CD4-positive, alpha-beta memory T cell (primary cell): ENCODE measurements at regions not wholly inside any gene's neighbourhood (a gene's known extent, or its start where the extent isn't known, plus 50 kb on each side); places are given as distances from the start of the nearest gene placed in this dataset.
"Not testable (repeated sequence)": the region's sequence is repeated elsewhere in the genome, so short reads cannot be mapped to it uniquely, and the experiment has no call there.

Experiments used
- CTCF ChIA-PET: fragments of 350-600 bp; sonication (Branson Sonifier 250); formaldehyde crosslinking; loops from one replicate; lab custom pipeline; 2021; ENCODE audit warnings: inconsistent platforms; ENCODE audit not compliant: partially characterized antibody; lab: Charles Lee
- POLR2A ChIA-PET: fragments of 350-600 bp; sonication (Branson Sonifier 250); formaldehyde crosslinking; loops from one replicate; lab custom pipeline; 2021; ENCODE audit not compliant: partially characterized antibody; lab: Charles Lee
- DNase-seq, 5 donors: peaks; one replicate each; pipeline versions ENCODE4 v3.0.0 to v3.0.0-alpha.2; 2020 to 2022; ENCODE audit warnings: mixed read lengths in 1 of 5
- H3K27ac ChIP-seq: one replicate; pipeline ENCODE4 v1.7.0; 2013; ENCODE audit warnings: low read depth, low read length
- H3K27me3 ChIP-seq: 2 replicates; pipeline ENCODE4 v1.7.0; 2013; ENCODE audit warnings: mild to moderate bottlenecking, low read length, moderate library complexity; ENCODE audit not compliant: insufficient read depth
- H3K36me3 ChIP-seq: 2 replicates; pipeline ENCODE4 v1.7.0; 2013; ENCODE audit warnings: mild to moderate bottlenecking, low read length, moderate library complexity; ENCODE audit not compliant: insufficient read depth
- H3K4me1 ChIP-seq: 2 replicates; pipeline ENCODE4 v1.7.0; 2013; ENCODE audit warnings: mild to moderate bottlenecking, low read length, moderate library complexity; ENCODE audit not compliant: insufficient read depth
- H3K4me3 ChIP-seq, 2 donors: one replicate each; pipeline ENCODE4 v1.7.0; 2013; ENCODE audit warnings: low read length in 2 of 2, mild to moderate bottlenecking in 1 of 2
- H3K9me3 ChIP-seq, 2 donors: one replicate each; pipeline ENCODE4 v1.7.0; 2013; ENCODE audit warnings: low read length in 2 of 2, control low read depth in 1 of 2; ENCODE audit not compliant: control insufficient read depth in 1 of 2
- H3K27ac Mint-ChIP-seq, 7 donors: one replicate each; pipeline ENCODE4 v1.8.0; 2020 to 2021; ENCODE audit warnings: mixed read lengths in 7 of 7, mild to moderate bottlenecking in 6 of 7, inconsistent platforms in 3 of 7, moderate library complexity in 3 of 7
- H3K27me3 Mint-ChIP-seq, 2 donors: one replicate each; pipeline ENCODE4 v1.8.0; 2020 to 2021; ENCODE audit warnings: mixed read lengths in 2 of 2
- H3K36me3 Mint-ChIP-seq, 2 donors: one replicate each; pipeline ENCODE4 v1.8.0; 2020 to 2021; ENCODE audit warnings: mixed read lengths in 2 of 2, inconsistent platforms in 1 of 2, mild to moderate bottlenecking in 1 of 2
- H3K4me1 Mint-ChIP-seq, 4 donors: one replicate each; pipeline ENCODE4 v1.8.0; 2020 to 2021; ENCODE audit warnings: mixed read lengths in 4 of 4, mild to moderate bottlenecking in 1 of 4
- H3K4me3 Mint-ChIP-seq, 8 donors: one replicate each; pipeline ENCODE4 v1.8.0; 2020 to 2021; ENCODE audit warnings: mixed read lengths in 8 of 8, mild to moderate bottlenecking in 7 of 8, moderate library complexity in 6 of 8, inconsistent platforms in 3 of 8
- H3K9me3 Mint-ChIP-seq, 8 donors: one replicate each; pipeline ENCODE4 v1.8.0; 2020 to 2021; ENCODE audit warnings: mixed read lengths in 8 of 8, mild to moderate bottlenecking in 5 of 8, inconsistent platforms in 3 of 8, moderate library complexity in 1 of 8
- intact Hi-C: fragments of 100-400 bp; cut with micrococcal nuclease; formaldehyde crosslinking; loops from one replicate; pipeline ENCODE4 v1.15.1; 2023

GRCh38 chr4:3631544-3632266 lies 99.5 kb upstream of the LRPAP1 start:
- peak overlapping the region in 1 of 7 donors; percentile 13 for H3K27ac Mint-ChIP-seq
- H3K27ac ChIP-seq, CTCF ChIA-PET, H3K9me3 ChIP-seq, H3K9me3 Mint-ChIP-seq, H3K27me3 ChIP-seq, H3K4me3 ChIP-seq, H3K36me3 ChIP-seq, H3K36me3 Mint-ChIP-seq, intact Hi-C loops, POLR2A ChIA-PET, DNase-seq, H3K27me3 Mint-ChIP-seq, H3K4me1 Mint-ChIP-seq, H3K4me1 ChIP-seq, H3K4me3 Mint-ChIP-seq: not testable (repeated sequence)

GRCh38 chr4:3630598-3631543 lies 98.6 kb upstream of the LRPAP1 start:
- intact Hi-C loops, result no loop called here
- no peaks in the 10 kb centered on the region for H3K27me3 ChIP-seq
- no peak for DNase-seq

GRCh38 chr4:3630136-3630597 lies 97.9 kb upstream of the LRPAP1 start:
- H3K36me3 ChIP-seq, result no peaks in the 10 kb centered on the region

More at GRCh38 chr4:3630598-3631543, 98.6 kb upstream of the LRPAP1 start:
- Mint-ChIP-seq H3K27me3 (peaks cover 3 to 6% of the 10 kb centered on the region in 2 donors), H3K9me3 (peaks cover 0 to 4% (median 0%) of the 10 kb centered on the region in 8 donors), H3K36me3 (no peaks in the 10 kb centered on the region), H3K27ac (no peak overlapping the region), H3K4me1 (no peaks in the 10 kb centered on the region), H3K4me3 (no peak overlapping the region)
- Histone ChIP-seq H3K4me3 (no peak overlapping the region), H3K4me1 (no peaks in the 10 kb centered on the region), H3K36me3 (no peaks in the 10 kb centered on the region), H3K9me3 (no peaks in the 10 kb centered on the region), H3K27ac (no peak overlapping the region)
- ChIA-PET CTCF (no interaction called here), POLR2A (no interaction called here)

GRCh38 chr4:3629665-3630064 lies 97.4 kb upstream of the LRPAP1 start:
- CTCF ChIA-PET, result no interaction called here
- H3K36me3 Mint-ChIP-seq, result no peaks in the 10 kb centered on the region

More at GRCh38 chr4:3630136-3630597, 97.9 kb upstream of the LRPAP1 start:
- Mint-ChIP-seq H3K4me1 (no peaks in the 10 kb centered on the region), H3K4me3 (no peak overlapping the region), H3K27me3 (peaks cover 6 to 9% of the 10 kb centered on the region in 2 donors), H3K27ac (no peak overlapping the region), H3K9me3 (peaks cover 0 to 4% (median 0%) of the 10 kb centered on the region in 8 donors), H3K36me3 (no peaks in the 10 kb centered on the region)
- Histone ChIP-seq H3K27me3 (no peaks in the 10 kb centered on the region), H3K4me1 (no peaks in the 10 kb centered on the region), H3K27ac (no peak overlapping the region), H3K4me3 (no peak overlapping the region), H3K9me3 (no peaks in the 10 kb centered on the region)
- DNase-seq, result no peak
- ChIA-PET CTCF (no interaction called here), POLR2A (no interaction called here)
- intact Hi-C loops, result no loop called here

GRCh38 chr4:3629176-3629575 lies 97.0 kb upstream of the LRPAP1 start:
- H3K36me3 Mint-ChIP-seq, H3K4me3 Mint-ChIP-seq, H3K4me1 ChIP-seq, H3K27ac Mint-ChIP-seq, CTCF ChIA-PET, H3K27ac ChIP-seq, H3K9me3 Mint-ChIP-seq, H3K4me3 ChIP-seq, H3K4me1 Mint-ChIP-seq, H3K36me3 ChIP-seq, POLR2A ChIA-PET, H3K9me3 ChIP-seq, intact Hi-C loops, H3K27me3 ChIP-seq: not testable (repeated sequence)
- H3K27me3 Mint-ChIP-seq, result peaks cover 9 to 14% of the 10 kb centered on the region in 2 donors
- DNase-seq, result peak in 1 of 5 donors; percentile 33

More at GRCh38 chr4:3629665-3630064, 97.4 kb upstream of the LRPAP1 start:
- Mint-ChIP-seq H3K9me3 (peaks cover 0 to 4% (median 0%) of the 10 kb centered on the region in 8 donors), H3K27me3 (peaks cover 9 to 14% of the 10 kb centered on the region in 2 donors), H3K4me3 (no peak overlapping the region), H3K27ac (no peak overlapping the region), H3K4me1 (no peaks in the 10 kb centered on the region)
- H3K27ac ChIP-seq, result no peak overlapping the region
- H3K9me3 ChIP-seq, result no peaks in the 10 kb centered on the region
- no peak overlapping the region for H3K4me3 ChIP-seq
- no peaks in the 10 kb centered on the region for H3K27me3 ChIP-seq
- no peaks in the 10 kb centered on the region for H3K36me3 ChIP-seq
- peak in 1 of 5 donors; percentile 7 for DNase-seq
- H3K4me1 ChIP-seq, result no peaks in the 10 kb centered on the region
- POLR2A ChIA-PET, result no interaction called here
- intact Hi-C loops, result no loop called here

GRCh38 chr4:3628868-3629175 lies 96.6 kb upstream of the LRPAP1 start:
- no peak overlapping the region for H3K4me3 ChIP-seq
- H3K36me3 Mint-ChIP-seq, result no peaks in the 10 kb centered on the region
- H3K27ac Mint-ChIP-seq, result no peak overlapping the region
- intact Hi-C loops, result no loop called here
- H3K9me3 Mint-ChIP-seq, result peaks cover 0 to 4% (median 0%) of the 10 kb centered on the region in 8 donors
- H3K36me3 ChIP-seq, result no peaks in the 10 kb centered on the region
- peak in 1 of 5 donors; percentile 0 for DNase-seq
- no peaks in the 10 kb centered on the region for H3K9me3 ChIP-seq
- H3K4me1 ChIP-seq, result no peaks in the 10 kb centered on the region
- no peaks in the 10 kb centered on the region for H3K27me3 ChIP-seq
- CTCF ChIA-PET, result no interaction called here
- POLR2A ChIA-PET, result no interaction called here
- H3K4me1 Mint-ChIP-seq, result no peaks in the 10 kb centered on the region
- H3K27ac ChIP-seq, result no peak overlapping the region
- no peak overlapping the region for H3K4me3 Mint-ChIP-seq
- peaks cover 9 to 14% of the 10 kb centered on the region in 2 donors for H3K27me3 Mint-ChIP-seq
